Stimulated activated CD8-positive, alpha-beta memory T cell treated with anti-CD3 and anti-CD28 coated beads, Interleukin-15, amount 100 ng/mL, for 1 hour (primary cell): ENCODE measurements at regions not wholly inside any gene's neighbourhood (a gene's known extent, or its start where the extent isn't known, plus 50 kb on each side); places are given as distances from the start of the nearest gene placed in this dataset.

Experiments
- DNase-seq: peaks from one replicate; pipeline ENCODE4 v3.0.0-alpha.2; 2020; ENCODE audit warnings: low read depth

DNA sequence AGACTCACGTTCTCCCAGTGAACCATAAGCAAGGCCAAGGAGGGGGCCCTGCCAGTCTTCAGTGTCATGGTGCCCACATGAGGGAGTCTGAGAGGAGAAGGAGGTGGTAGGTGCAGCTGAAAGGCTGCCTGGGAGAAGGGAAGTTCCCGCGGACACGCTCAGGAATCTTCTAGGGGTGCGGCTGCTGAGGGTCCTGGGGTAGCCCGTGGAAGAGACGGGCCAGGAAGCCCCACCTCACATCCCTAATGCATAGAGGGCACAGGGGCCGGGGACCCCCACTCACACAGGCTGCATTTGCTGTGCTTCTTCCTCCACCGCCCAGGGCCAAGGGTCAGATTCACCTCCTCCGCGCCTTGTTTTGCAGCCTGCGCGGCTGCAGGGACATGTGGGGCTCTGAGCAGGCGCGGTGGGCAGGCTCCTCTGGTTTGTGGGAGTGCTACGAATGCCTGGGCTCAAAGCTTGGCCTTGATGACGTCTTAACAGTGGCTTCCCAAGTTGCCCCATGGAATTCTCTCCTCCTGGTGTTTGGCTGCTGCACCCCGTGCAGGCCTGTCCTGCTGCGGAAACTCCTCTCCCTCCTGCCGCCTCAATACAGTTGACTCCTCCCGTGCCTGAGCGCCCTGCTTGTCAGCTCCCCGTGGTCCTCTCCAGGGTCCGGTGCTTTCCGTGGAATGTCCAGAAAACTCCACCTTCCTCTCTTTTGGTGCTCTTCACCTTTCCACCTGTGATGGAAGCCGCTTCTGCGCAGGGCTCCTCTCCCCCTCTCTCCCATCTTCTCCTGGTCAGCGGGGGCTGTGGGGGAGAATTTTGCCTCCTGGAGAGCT lies 95.7 kb downstream of the VAPA start:
- DNase-seq: no peak

DNA sequence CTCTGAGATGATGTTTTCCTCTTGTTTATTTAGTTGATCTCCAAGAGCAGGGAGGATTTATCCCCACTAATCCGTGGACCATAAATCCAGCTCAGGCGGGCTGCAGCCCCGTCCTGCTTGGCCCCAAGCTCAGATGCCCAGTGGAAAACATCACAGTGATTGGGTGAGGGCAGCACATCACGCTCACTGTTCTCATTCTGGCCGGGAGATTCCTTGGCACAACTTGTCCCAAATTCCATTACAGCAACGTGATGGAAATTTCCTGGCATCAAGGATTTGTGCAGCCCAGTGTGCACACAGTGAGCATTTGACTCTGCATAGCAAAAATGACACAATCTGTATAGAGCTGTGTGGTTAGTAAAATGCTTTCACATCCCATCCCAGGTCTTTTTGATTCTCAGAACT lies 96.8 kb downstream of the VAPA start:
- no peak for DNase-seq

DNA sequence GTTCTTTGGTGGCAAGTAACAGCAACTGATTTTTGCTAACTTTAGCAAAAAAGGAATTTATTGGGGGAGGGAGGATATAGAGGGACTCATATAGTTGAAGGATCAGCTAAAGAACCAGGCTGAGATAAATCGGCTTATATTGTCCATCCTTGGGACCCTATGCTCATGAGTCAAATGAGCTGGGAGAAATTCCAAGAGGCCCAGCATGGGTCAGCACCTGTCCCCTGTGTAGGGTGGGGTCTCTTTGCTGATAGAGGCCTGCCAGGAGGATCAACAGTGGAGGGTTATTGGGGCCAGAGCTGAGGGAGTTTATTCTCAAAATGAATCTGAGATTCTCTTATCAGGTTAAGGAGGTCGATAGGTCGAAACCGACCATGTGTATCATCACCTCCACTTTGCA lies 97.2 kb downstream of the VAPA start:
- DNase-seq: no peak

DNA sequence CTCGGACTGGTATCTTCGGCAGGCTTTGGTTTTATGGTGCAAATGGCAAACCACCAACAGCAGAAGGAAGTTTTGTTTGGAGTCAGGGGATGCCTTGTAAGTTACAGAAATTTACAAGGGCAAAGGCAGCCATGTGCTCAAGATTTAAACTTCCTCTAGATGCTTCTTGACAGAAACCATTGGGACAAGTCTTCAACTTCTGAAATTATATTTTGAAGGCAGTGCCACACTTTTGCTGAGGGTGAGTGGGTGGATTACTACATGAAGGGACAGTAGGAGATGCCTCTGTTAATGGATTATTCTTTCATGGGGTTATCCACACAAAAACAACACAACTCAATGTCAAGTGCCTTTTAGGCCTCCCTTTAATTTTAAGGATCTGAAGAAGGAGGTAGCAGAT lies 97.9 kb downstream of the VAPA start:
- DNase-seq: no peak

DNA sequence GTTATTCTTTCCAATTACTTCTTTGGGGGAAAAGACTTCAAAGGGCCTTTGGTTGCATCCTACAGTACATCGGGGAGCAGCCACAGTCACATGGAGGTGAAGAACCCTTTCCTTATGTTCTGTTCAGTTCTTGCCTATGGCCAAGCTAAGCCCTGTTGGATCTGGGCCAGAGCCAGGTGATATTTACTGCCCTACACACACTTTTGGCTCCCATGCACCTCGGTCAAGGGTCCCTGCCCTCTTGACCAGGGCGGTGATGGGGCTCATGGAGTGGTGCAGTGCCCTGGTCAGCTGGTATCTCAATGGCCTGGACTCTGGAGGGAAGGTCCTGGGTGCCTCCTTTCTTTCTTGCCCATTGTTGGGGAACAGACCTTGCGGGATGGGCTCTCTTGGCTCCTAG lies 98.7 kb downstream of the VAPA start:
- DNase-seq: no peak

DNA sequence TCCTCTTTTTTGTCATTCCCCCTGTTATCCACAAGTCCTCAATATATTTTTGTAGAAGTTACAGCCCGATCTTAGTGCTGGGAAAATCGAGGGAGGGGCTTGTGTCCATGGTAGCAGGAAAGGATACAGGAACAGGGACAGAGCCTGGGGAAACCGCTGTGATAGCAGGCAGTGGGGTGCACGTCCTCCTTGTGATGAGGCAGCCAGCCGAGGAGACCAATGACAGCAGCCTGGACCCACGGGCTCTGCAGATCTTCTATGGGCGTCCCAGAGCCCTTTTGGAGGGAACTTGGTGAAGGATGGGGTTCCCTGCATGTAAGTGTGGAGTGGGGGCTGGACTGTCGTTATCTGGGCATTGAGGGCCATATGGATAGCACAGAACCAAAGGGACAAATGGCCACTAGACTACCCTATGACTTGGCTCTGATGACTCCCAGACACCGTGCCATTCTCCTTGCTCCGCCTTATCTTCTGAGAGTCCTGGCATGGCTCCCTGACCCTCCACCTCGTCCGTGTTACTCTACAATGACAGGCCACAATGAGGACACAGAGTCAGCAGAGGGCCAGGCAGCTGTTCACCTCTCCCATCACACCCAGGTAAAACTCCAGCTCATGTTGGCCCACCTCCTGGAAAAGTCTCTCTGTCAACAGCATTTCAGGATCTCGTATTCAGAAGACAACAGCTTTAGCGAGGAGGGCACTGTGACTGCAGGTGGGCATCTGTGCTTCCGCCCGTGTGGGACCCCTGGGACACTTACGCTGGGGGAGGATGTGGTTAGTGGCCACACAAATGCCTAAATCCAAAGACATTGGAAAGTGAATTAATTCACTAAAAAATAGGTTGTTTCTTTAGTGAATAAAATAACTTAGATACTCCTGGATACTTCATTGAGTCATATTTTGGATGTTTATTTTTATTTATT lies 100.1 kb downstream of the VAPA start:
- DNase-seq: no peak

DNA sequence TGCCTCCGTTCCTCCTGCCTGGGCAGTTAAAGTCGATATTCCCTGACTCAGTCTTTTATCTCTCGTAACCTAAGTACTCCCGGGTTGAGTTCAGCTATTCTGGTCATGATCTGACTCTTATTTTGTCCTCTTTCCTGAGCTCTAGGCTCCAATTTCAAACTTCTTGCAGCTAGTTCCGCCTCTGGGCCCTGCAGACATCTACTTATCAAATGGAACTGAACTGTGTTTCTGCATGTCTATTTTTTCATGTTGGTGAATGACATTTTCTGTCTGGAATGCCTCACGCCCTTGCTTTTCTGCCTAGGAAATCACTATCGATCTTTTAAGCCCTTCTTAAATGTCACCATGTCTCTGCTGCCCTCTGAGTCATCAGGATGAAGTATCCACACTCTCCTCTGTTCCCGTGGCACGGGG lies 101.5 kb downstream of the VAPA start:
- DNase-seq: no peak

DNA sequence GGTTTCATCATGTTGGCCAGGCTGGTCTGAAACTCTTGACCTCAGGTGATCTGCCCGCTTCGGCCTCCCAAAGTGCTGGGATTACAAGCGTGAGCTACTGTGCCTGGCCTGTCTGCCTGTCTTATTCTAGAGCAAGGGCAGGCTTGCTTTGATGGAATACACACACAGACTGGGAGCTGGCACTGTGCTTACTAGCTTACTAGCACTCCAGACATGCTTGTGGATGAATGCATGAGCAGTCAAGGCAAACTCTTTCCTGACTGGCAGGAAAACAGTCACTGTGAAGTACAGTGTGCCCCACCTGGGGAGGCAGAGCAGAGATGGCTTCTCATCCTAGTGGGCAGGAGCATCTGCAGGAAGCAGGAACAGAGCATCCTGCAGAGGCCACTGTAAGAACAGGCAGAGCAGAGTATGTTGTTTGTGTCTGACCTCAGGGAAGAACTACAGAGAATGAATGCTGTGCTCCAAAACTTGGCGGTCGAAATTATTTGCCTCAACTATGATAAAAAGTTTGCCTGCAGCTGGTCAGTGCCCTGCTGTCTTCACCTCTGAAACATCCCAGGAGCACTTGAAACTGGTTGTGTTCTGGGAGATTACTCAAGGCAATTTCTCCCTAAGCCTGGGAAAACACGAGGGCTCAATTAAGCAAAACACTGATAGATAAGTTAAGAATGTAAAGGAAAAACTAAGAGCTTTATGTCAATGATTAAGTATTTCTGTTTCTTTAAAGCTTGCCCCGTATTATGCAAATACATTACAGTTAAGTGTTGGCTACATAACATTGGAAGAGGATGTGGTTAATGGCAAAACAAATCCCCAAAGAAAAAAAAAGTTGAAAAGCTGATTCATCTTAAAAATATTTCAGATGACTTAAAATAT lies 102.4 kb downstream of the VAPA start:
- no peak for DNase-seq

DNA sequence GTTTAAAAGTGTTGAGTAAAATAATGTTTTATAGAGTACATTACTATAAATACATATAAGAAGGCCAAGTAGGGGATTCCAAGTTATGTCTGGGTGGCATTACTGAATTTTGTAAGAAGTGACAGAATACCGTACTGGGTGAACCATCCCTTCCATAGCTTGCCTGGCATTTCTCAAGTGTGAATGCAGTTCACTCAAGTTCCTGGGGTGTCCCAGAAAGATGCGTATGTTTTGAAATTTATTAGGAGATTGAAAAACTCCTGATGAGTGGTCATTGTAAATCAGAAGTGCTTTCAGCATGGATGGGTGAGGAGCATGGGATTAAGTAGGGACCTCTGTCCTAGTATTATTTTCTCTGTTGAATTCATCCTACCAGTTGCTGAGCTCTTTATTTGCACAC lies 103.2 kb downstream of the VAPA start:
- no peak for DNase-seq

DNA sequence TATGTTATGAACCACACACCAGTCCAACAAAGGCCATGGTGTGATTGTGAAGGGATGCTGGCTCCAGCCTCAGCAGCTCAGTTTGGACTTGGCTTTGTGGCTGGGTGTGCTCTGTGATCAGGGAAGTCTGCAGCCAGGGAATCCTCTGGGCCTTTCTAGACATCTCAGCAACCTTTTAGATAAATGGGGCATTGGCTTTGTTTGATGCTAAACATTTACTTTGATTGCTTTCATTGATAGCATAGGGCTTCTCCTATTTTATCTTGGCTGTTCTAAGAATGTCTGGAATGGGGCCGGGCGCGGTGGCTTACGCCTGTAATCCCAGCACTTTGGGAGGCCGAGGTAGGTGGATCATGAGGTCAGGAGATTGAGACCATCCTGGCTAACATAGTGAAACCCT lies 104.5 kb downstream of the VAPA start:
- no peak for DNase-seq

DNA sequence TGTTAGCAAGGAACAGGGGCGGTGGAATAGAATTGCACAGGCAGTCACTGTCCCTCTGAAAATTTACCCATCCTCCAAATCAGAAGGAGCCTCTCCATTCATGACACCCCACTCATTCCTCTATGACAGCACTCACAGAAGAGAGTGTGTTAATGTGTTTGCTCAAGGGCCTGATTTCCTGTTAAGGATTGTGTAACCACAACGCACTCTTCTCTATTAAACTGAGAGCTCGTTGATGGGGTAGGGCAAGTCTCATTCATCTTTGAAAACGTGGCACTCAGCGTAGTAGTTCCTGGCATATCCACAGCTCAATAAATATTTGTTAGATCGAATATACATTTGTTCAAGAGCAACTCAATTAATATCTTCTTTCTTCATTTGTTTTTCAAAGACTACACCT lies 106.4 kb downstream of the VAPA start:
- no peak for DNase-seq

DNA sequence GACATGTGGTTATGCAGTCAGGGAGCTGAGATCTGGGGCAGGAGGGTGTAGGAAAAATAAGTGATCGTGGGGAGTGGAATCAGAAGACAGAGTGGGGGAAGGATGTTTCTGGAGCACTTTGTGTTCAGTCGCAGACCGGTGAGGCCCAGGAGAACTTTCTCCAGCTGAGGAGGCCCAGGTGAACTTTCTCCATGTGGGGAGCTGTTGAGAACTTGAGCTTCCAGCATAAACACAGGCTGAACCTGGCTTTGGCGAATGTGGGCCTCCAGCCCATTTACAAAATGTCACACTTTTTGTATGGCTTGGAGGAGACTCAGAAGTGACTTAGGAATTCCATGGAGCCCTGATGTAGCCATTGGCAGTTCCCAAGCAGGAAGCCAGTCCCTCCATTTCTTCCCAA lies 108.5 kb downstream of the VAPA start:
- DNase-seq: no peak

DNA sequence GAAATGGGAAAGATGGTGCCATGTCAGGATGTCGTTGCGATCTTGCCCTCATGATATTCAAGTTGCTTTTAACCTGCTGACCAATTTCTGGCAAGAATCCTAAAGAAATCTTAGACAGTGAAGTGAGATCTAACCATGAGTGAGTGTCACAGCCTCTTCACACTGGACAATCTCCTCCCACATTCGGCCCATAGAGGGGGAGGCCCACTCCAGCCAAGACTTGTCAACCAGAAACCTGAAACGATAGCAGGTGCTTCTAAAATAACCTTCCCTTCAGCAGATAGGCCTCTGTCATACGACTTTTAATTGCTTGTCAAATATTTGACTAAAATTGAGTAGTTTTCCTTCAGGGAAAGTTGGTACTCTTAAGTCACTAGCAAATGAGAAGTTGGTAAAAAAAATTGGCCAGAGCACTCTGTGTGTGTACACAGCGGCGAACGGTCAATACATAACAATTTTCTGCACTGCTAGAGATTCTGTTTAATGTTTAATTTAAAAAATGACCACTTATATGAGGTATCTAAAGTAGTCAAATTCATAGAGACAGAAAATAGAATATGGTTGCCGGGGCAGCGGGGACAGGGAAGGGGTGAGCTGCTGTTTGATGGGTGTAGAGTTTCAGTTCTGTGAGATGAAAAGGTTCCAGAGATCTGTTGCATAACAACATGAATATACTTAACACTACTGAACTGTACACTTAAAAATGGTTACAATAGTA lies 110.2 kb downstream of the VAPA start:
- no peak for DNase-seq

DNA sequence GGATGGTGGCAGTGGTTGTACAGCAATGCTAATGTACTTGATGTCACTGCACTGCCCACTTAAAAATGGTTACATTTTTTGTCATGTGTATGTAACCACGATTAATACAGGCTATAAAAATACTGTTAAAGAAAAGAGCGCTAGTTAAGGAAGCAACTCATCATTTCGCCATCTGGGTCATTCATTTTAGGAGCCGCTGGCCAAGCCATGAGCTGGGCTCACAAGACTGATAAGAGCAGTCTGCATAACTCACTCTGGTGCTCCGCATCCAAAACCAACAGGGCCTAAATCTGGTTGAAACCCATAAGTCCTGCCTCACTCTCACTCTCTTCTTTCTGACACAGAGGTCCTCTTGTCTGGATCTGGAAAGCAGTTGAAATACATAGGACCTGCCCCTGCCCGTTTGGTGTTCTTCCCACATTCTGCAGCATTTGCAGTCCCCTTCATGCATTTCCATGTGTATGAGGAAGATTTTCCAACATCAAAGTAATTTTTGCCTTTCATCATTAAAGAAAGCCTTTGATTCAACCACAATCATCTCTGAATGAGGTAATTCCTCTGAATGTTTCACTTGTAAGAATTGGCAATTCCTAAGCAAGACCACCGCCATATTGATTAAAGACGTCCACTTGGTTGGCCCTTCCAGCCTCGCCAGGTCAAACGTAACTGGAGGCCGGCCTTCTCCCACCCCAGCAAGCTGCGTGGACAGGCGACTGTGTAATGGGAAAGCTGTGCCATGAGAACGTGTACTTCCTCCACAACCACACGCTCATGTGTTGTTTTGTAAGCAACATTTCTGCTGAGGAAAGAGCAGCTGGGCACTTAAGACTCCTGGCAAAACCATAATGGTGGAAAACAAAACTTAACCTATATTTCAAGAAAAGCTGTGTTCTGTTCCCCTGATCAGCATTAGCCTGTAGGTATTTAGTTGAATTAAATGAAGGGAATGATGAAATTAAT lies 112.2 kb downstream of the VAPA start:
- DNase-seq: no peak

DNA sequence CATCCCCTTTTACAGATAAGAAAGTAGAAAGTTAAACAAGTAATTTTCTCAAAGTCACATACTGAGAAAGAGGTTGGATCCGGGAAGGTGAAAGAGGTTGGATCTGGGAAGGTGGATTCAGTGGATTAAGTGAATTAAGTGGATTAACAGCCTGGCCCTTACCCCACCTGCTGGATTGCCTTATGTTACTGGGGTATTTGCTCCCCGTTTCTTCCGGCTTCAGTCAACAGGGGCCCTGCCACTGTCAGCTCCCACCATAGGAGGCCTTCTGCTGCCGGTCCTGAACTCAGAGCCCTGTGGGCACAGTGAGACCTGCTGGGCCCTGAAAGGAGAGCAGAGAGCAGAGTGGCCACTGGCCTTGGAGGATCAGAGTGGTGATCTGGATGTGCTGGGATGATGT lies 113.2 kb downstream of the VAPA start:
- no peak for DNase-seq

DNA sequence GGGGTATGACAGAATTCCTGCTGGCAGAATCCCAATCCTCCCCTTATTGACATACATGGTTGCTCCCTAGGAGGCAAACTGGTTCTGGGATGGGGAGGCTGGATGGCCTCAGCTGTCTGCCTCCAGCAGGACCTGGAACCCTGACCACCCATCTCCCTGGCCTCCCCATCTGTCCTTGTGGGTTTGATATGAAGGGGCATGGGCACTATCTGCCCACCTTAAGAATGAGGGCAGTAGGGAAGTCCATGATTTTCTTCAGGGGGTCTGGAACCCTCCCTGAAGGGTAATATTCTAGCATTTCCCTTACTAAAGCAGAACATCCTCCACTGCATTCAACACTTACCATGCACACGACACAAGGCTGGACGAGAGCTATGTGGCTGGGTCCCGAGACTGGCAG lies 113.6 kb downstream of the VAPA start:
- DNase-seq: no peak

DNA sequence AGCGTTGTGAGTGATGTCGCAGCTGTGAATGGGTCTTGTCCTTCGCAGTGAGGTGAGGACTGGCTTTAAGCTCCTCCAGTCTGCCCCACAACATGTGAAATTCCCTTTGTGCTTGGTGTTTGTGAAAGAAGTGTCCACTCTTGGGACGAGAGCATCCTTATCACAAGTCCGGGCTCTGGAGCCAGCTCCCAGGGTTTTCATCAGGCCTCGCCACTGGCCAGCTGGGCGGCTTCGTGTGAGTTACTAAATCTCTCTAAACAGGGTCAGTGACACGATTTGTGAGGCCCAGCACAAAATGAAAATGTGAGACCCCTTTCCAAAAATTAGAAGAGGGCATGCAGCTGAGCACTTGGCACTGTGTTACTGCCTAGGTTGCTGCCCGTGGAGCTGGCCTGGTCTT lies 115.9 kb downstream of the VAPA start:
- DNase-seq: no peak

DNA sequence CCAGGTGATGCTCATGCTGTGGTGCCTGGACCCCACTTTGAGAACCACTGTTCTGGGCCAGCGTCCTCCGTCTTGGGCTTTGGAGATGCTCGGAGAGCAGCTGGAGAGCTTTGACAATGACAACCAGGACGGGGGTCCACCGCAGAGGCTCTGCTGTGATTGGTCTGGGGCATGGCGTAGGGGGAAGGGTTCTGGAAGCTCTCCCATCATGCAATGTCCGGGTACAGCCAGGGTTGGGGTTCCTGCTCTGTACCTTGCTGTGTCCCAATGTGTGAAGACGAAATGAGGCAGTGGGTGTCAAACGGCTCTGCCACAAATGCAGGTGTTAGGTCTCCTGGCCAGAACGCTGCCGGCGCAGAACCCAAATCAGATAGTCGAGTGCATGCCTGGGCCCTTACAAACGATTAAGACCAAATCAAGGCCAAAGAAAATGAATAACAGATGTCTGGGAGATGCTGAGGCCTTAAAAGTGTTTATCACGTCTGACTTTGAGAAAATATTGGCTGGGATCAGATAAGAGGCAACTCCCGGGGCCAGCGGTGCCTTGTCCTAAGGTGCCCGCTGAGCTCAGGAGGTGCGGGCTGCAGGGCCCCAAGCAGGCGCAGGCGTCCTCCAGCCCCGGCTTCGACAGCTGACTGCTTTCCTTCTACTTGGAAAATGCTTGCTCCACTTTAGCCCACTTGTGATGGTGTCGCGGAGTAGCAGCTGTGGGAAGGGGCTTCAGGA lies 117.2 kb downstream of the VAPA start:
- no peak for DNase-seq

DNA sequence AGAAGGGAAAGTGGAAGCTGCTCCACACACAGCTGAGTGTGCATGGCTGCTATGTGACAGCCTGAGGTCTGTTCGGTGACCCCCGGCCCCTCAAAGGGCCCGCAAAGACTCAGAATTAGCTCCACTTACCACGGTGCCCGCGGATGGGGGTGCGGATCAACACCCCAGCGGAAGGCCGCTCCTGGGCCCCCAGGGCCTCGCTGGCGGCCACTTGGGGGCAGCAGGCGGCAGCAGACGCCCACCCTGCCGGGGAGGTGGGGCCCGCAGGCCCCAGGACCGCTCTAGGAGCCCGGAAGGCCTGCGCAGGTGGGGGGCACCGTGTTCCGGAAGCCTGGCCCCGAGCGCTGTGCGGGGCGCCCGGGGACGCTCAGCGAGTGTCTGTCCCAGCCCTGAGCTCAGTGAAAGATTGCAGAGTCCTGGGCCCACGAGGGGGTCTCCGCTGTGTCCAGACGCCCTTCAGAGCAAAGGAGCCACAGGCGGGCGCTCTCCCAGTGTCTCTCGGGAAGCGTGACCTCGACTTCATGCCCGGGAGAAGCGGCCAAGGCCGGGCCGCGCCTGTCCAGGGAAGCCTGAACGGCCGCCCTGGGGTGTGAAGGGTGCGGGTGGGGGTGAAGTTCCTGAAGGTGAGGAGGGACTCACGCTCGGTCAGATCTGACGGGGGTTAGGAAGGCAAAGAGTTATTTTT lies 118.7 kb downstream of the VAPA start:
- DNase-seq: peak; percentile 7
